KMS-11 (cell line): ENCODE measurements at regions not wholly inside any gene's neighbourhood (a gene's known extent, or its start where the extent isn't known, plus 50 kb on each side); places are given as distances from the start of the nearest gene placed in this dataset.

ENCODE experiments used
- H2AFZ ChIP-seq: fragments of 200-600 bp; sonication (generic); 2 replicates; pipeline ENCODE4 v1.6.1; 2016; ENCODE audit warnings: antibody characterized with exemption, mixed run types, low read depth
- H3K27ac ChIP-seq: fragments of 200-600 bp; sonication (generic); 2 replicates; pipeline ENCODE4 v1.6.1; 2016; ENCODE audit warnings: mild to moderate bottlenecking, mixed run types
- H3K27me3 ChIP-seq: fragments of 200-600 bp; sonication (generic); 2 replicates; pipeline ENCODE4 v1.6.1; 2017; ENCODE audit warnings: mild to moderate bottlenecking, low read depth, mixed run types, moderate library complexity; ENCODE audit not compliant: insufficient read depth
- H3K36me3 ChIP-seq: fragments of 200-600 bp; sonication (generic); 2 replicates; pipeline ENCODE4 v1.6.1; 2017; ENCODE audit warnings: mild to moderate bottlenecking, mixed run types; ENCODE audit not compliant: insufficient read depth
- H3K4me1 ChIP-seq: fragments of 200-600 bp; sonication (generic); 2 replicates; pipeline ENCODE4 v1.6.1; 2016; ENCODE audit warnings: mild to moderate bottlenecking, low read depth, mixed run types; ENCODE audit not compliant: poor library complexity, severe bottlenecking
- H3K4me2 ChIP-seq: fragments of 200-600 bp; sonication (generic); 2 replicates; pipeline ENCODE4 v1.7.0; 2016; ENCODE audit warnings: mild to moderate bottlenecking, mixed run types
- H3K4me3 ChIP-seq: fragments of 200-600 bp; sonication (generic); IDR thresholded peaks from 2 replicates; pipeline ENCODE4 v1.6.1; 2017; ENCODE audit warnings: low read depth, low read length, mixed read lengths; ENCODE audit not compliant: insufficient read depth
- H3K79me2 ChIP-seq: fragments of 200-600 bp; sonication (generic); 2 replicates; pipeline ENCODE4 v1.6.1; 2016; ENCODE audit warnings: low read depth, mixed run types; ENCODE audit not compliant: insufficient read depth
- H3K9ac ChIP-seq: fragments of 200-600 bp; sonication (generic); 2 replicates; pipeline ENCODE4 v1.6.1; 2016; ENCODE audit warnings: mild to moderate bottlenecking, mixed run types
- H4K20me1 ChIP-seq: fragments of 200-600 bp; sonication (generic); 2 replicates; pipeline ENCODE4 v1.6.1; 2016; ENCODE audit warnings: mild to moderate bottlenecking, mixed run types; ENCODE audit not compliant: insufficient read depth
- TF ChIP-seq, protein P1 (sequence below): fragments of 200-600 bp; sonication (generic); conservative IDR thresholded peaks from 2 replicates; pipeline ENCODE4 v1.6.1; 2017; ENCODE audit warnings: low read depth, mild to moderate bottlenecking, antibody characterized with exemption, low read length, moderate library complexity, mixed read lengths

GRCh38 chr9:31137176-31138160, 1247.0 kb upstream of the ACO1 start:
- H3K9ac ChIP-seq = no peak overlapping the region
- H3K4me3 ChIP-seq = no peak overlapping the region
- TF ChIP-seq, protein P1, sequence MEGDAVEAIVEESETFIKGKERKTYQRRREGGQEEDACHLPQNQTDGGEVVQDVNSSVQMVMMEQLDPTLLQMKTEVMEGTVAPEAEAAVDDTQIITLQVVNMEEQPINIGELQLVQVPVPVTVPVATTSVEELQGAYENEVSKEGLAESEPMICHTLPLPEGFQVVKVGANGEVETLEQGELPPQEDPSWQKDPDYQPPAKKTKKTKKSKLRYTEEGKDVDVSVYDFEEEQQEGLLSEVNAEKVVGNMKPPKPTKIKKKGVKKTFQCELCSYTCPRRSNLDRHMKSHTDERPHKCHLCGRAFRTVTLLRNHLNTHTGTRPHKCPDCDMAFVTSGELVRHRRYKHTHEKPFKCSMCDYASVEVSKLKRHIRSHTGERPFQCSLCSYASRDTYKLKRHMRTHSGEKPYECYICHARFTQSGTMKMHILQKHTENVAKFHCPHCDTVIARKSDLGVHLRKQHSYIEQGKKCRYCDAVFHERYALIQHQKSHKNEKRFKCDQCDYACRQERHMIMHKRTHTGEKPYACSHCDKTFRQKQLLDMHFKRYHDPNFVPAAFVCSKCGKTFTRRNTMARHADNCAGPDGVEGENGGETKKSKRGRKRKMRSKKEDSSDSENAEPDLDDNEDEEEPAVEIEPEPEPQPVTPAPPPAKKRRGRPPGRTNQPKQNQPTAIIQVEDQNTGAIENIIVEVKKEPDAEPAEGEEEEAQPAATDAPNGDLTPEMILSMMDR = no peak
- H4K20me1 ChIP-seq = no peaks in the 10 kb centered on the region
- H3K79me2 ChIP-seq = no peaks in the 10 kb centered on the region
- H3K27me3 ChIP-seq = no peaks in the 10 kb centered on the region
- H3K36me3 ChIP-seq = no peaks in the 10 kb centered on the region
- no peak overlapping the region for H2AFZ ChIP-seq
- peaks cover 13% of the 10 kb centered on the region for H3K4me1 ChIP-seq
- H3K27ac ChIP-seq = no peak overlapping the region
- H3K4me2 ChIP-seq = 0 out of 2 replicates have a peak overlapping the region, but pooled peaks have one; percentile 22

DNA sequence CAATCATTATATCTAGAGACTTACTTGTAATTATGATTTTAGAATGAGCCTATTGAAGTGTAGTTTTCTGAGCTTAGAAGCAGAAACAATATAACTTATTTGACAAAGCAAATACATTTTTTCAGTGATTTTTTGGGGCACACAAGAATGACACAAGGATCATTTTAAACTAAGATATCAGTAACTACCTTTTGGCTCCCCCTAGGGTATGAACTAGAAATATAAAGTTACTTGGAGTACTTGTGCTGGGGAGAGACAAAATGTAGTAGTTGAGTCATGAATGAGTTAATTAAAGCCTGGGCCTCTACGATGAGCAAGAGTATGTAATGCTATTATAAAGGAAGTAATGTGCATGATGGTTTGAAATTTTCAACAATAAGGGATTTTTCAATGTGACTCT, 1244.1 kb upstream of the ACO1 start:
- H3K27me3 ChIP-seq = no peaks in the 10 kb centered on the region
- H2AFZ ChIP-seq = no peak overlapping the region
- H4K20me1 ChIP-seq = no peaks in the 10 kb centered on the region
- H3K4me3 ChIP-seq = no peak overlapping the region
- H3K4me1 ChIP-seq = peaks cover 13% of the 10 kb centered on the region
- H3K79me2 ChIP-seq = no peaks in the 10 kb centered on the region
- no peak overlapping the region for H3K4me2 ChIP-seq
- TF ChIP-seq, protein P1 = peak; percentile 39; the same call in 1 of the 2 replicates
- no peak overlapping the region for H3K9ac ChIP-seq
- H3K27ac ChIP-seq = no peak overlapping the region
- no peaks in the 10 kb centered on the region for H3K36me3 ChIP-seq

DNA sequence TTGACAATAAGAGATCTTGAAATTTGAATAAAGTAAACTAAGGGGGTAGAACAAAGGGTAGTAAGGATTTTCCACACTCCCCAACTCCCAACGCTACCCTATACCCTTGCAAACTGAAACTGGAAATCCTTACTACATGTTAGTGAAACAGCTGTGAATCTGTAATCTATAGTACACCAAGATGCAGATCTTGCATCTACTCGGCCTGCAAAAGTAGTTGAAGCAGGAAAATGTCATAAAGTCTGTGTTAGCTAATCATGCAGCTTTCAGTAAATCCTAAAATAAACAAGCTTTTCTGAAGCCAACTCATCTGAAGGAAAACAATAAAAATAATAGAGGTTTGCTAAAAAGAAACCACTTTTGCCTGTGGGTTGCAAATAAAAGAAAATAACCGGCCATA, 1242.0 kb upstream of the ACO1 start:
- no peak overlapping the region for H3K9ac ChIP-seq
- no peaks in the 10 kb centered on the region for H3K36me3 ChIP-seq
- H2AFZ ChIP-seq = no peak overlapping the region
- no peaks in the 10 kb centered on the region for H3K79me2 ChIP-seq
- no peak overlapping the region for H3K4me3 ChIP-seq
- TF ChIP-seq, protein P1 = no peak
- H3K4me1 ChIP-seq = peaks cover 15% of the 10 kb centered on the region
- no peaks in the 10 kb centered on the region for H3K27me3 ChIP-seq
- H4K20me1 ChIP-seq = no peaks in the 10 kb centered on the region
- H3K27ac ChIP-seq = no peak overlapping the region
- H3K4me2 ChIP-seq = no peak overlapping the region

GRCh38 chr9:31144614-31145013, 1239.8 kb upstream of the ACO1 start:
- Histone ChIP-seq H3K4me1 (peaks cover 10% of the 10 kb centered on the region), H3K36me3 (no peaks in the 10 kb centered on the region), H3K9ac (no peak overlapping the region), H3K4me2 (no peak overlapping the region), H3K27me3 (no peaks in the 10 kb centered on the region), H3K4me3 (no peak overlapping the region), H3K79me2 (no peaks in the 10 kb centered on the region), H2AFZ (no peak overlapping the region), H4K20me1 (no peaks in the 10 kb centered on the region), H3K27ac (no peak overlapping the region)
- TF ChIP-seq, protein P1 = no peak
